Stimulated activated CD8-positive, alpha-beta memory T cell treated with anti-CD3 and anti-CD28 coated beads, Interleukin-15, amount 100 ng/mL, for 4 hours (primary cell): ENCODE measurements at regions not wholly inside any gene's neighbourhood (a gene's known extent, or its start where the extent isn't known, plus 50 kb on each side); places are given as distances from the start of the nearest gene placed in this dataset.

Source experiments
- DNase-seq, 2 donors: peaks; one replicate each; pipeline ENCODE4 v3.0.0-alpha.2; 2020; ENCODE audit warnings: low read depth in 2 of 2

GRCh38 chr15:47505712-47506328 is 211.5 kb upstream of the SEMA6D start:
- no peak for DNase-seq

DNA sequence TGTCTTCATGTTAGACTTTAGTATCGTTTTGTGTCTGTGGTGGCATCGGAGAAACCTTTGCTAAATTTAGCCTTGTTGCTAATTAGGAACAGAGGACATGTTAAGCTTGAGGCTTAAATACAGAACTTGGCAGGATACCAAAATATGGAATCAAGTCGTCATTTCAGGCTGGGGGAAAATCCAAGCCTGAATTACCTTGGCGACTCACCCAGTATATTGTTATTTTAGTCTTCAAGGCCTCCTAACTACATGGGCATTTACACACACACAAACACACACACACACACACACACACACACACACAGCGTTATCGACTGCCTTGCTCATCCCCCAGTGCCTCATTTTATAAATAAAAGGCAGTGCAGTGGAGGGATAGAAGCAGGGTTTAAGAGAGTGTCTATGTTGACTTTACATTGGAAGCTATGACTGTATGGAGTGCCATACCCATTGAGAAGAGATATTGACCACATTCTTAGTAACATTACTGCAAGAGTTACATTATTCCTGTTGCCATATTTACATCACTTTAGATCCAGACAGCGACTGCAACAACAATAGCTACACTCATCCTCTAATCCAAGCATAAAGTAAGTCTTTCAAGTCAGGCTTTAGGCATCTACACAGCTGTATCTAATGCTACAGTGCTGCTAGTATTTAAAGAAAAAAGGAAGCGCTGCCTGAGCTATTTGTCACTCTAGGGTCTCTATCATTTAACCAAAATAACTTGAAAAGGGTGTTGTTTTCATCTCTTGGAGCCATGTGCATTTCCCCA is 210.8 kb upstream of the SEMA6D start:
- DNase-seq: no peak

GRCh38 chr15:47507221-47507985 is 209.9 kb upstream of the SEMA6D start:
- no peak for DNase-seq

DNA sequence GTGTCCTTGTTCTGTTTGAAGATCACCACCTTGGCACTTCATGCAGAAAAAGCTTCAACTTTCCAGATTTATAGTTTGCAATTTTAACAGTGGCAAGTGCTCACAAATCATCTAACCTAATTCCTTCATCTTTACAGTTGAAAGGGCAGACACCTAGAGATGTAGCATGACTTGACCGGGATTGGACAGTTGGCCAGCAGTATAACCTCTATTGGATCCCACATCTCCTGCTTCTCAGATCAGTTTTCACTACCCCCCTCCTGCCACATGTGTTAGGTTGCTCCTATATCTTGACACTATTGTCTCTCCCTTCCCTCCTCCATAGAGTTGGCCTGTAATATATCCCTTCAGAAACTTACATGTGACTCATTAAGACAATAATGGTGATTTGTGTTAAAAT is 206.0 kb upstream of the SEMA6D start:
- DNase-seq: no peak

DNA sequence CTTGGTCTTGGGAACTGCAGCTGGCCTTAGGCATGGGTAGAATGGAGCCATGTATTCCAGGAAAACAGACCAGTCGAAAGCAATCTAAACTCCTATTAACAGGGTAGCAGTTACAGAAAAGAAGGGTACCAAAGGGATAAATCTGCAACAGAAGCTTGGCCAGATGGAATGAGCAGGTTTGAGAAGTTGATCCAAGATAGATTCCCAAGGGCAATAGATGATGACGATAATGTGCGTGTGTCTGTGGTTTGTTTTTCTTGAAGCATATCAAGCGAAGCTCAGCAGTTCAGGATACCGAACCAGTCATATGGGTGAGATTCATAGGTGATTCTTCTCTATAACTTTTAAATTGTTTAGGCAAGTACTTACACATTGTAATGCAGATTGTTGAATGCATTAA is 203.8 kb upstream of the SEMA6D start:
- DNase-seq: no peak

DNA sequence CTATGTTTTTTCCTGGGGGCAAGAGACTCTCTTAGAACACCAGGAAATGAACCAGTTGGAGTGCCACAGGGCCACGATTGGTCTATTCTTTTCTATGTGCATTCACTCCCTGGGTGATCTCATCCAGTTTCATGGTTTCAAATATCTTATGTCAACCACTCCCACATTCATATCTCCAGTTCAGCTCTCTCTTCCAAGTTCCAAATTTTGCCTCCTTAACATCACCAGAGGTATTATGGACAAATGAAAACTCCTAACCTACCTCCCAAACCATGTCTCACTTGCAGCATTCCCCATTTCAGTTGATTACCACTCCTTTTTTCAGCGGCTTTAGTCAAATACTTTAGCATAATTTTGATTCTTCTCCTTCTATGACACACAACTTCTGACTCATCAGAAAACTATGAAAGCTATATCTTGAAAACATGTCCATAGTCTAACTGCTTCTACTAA is 203.1 kb upstream of the SEMA6D start:
- DNase-seq: no peak

- DNase-seq: no peak
Measured at GRCh38 chr15:47516558-47516957, 200.7 kb upstream of the SEMA6D start.

DNA sequence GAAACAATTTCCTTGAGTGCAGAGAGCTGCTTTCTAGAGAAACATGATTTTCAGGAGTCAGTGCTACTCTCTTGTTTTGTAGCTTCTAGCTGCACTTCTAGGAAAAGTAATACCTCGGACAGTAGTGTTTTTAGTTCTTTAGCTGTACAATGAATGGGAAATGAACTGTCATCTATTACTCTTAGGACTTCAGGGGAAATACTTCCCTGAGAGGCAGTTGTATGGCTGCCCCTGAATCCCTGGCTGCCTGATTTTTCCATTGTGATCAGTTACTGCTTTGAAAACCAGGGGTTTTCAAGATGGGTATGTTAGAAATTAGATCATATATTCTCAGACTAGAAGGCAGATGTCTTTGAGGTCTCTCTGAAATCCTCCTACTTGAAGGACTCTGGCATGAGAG is 200.3 kb upstream of the SEMA6D start:
- no peak for DNase-seq

- no peak for DNase-seq
Measured at GRCh38 chr15:47517737-47518136, 199.6 kb upstream of the SEMA6D start.

- DNase-seq: no peak
Measured at GRCh38 chr15:47523681-47524475, 193.4 kb upstream of the SEMA6D start.

DNA sequence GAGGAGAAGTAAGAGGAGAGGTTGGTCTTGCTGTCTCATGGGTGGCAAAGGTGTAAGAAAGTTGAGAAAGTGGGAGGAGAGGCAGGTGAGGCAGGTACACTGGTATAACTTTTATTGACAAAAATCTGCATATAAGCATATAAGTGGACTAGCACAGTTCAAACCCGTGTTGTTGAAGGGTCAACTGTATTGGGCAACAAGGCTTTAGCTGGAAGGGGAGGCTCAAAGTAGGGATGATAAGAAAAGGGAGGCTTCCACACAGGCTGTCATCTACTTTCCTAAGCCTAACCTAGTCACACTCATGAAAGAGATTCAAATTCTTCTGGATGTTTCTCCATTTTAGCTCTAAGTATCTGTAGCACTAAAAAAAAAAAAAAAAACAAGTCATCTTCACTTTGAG is 188.1 kb upstream of the SEMA6D start:
- no peak for DNase-seq

DNA sequence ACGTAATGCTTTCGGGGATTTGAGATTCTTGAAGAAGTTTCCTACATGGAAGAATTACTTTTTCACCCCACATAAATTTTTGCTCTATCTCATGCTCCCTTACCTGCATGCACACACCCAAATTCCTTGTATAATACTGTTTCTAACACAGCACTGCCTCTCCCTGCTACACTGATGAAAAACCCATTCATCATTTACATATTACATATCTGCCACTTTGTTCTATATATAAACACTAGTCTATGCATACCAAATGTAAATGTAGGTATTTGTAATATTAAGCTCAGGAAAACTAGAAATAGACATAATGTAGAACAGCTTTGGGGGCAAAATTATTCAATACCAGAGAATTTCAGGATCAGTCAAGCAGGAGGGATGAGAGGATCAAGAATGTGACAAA is 182.6 kb upstream of the SEMA6D start:
- DNase-seq: no peak

- no peak for DNase-seq
Measured at GRCh38 chr15:47541562-47541961, 175.7 kb upstream of the SEMA6D start.

GRCh38 chr15:47542312-47542989 is 174.9 kb upstream of the SEMA6D start:
- DNase-seq: no peak

GRCh38 chr15:47548231-47548630 is 169.1 kb upstream of the SEMA6D start:
- DNase-seq: no peak

- no peak for DNase-seq
Measured at GRCh38 chr15:47548986-47549385, 168.3 kb upstream of the SEMA6D start.

GRCh38 chr15:47551079-47551478 is 166.2 kb upstream of the SEMA6D start:
- no peak for DNase-seq

- no peak for DNase-seq
Measured at GRCh38 chr15:47551546-47551945, 165.8 kb upstream of the SEMA6D start.

DNA sequence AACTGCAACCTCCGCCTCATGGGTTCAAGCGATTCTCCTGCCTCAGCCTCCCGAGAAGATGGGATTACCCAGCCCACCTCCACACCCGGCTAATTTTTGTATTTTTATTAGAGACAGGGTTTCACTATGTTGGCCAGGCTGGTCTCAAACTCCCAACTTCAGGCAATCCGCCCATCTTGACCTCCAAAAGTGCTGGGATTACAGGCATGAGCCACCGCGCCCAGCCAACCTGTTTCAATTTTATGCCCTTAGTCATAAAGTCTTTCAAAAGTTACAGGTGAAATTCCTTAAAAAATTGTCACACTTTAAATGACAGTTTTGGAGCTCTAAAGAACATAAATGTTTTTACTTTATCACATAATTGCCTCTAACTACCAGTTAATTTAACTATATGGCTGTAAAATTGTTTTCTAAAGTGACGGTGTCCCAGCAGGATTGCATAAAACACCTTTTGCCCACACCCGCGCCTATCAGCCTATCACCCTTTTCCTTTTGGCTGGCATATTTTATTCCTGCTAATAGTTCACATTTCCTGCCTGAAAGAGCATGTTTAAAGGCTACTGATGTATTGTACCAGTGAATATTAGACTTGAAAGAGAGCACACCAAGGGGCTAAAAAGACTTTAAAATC is 164.2 kb upstream of the SEMA6D start:
- DNase-seq: no peak

GRCh38 chr15:47553947-47554346 is 163.4 kb upstream of the SEMA6D start:
- DNase-seq: no peak

GRCh38 chr15:47561102-47561501 is 156.2 kb upstream of the SEMA6D start:
- no peak for DNase-seq
